NB4 (cell line): ENCODE measurements at regions not wholly inside any gene's neighbourhood (a gene's known extent, or its start where the extent isn't known, plus 50 kb on each side); places are given as distances from the start of the nearest gene placed in this dataset.

Source experiments
- DNase-seq: peaks from one replicate; pipeline ENCODE4 v3.0.0; 2010; ENCODE audit warnings: low read depth
- H3K4me3 ChIP-seq: one replicate; pipeline ENCODE4 v1.5.1; 2011; ENCODE audit warnings: mild to moderate bottlenecking, low read depth, low read length, moderate library complexity
- MYC ChIP-seq: IDR thresholded peaks from 2 replicates; pipeline ENCODE4 v1.6.1; 2011; ENCODE audit warnings: low read depth, low read length
- POLR2A ChIP-seq: IDR thresholded peaks from 2 replicates; pipeline ENCODE4 v1.6.1; 2011; ENCODE audit warnings: mild to moderate bottlenecking; ENCODE audit not compliant: insufficient read length; ENCODE audit errors: extremely low read depth
- TF ChIP-seq, protein P1 (sequence below): IDR thresholded peaks from 2 replicates; pipeline ENCODE4 v1.6.1; 2011; ENCODE audit warnings: low read depth, low read length
- TF ChIP-seq, protein P2 (sequence below): IDR thresholded peaks from one replicate; pipeline ENCODE4 v1.5.1; 2012; ENCODE audit warnings: low read depth, low read length

DNA sequence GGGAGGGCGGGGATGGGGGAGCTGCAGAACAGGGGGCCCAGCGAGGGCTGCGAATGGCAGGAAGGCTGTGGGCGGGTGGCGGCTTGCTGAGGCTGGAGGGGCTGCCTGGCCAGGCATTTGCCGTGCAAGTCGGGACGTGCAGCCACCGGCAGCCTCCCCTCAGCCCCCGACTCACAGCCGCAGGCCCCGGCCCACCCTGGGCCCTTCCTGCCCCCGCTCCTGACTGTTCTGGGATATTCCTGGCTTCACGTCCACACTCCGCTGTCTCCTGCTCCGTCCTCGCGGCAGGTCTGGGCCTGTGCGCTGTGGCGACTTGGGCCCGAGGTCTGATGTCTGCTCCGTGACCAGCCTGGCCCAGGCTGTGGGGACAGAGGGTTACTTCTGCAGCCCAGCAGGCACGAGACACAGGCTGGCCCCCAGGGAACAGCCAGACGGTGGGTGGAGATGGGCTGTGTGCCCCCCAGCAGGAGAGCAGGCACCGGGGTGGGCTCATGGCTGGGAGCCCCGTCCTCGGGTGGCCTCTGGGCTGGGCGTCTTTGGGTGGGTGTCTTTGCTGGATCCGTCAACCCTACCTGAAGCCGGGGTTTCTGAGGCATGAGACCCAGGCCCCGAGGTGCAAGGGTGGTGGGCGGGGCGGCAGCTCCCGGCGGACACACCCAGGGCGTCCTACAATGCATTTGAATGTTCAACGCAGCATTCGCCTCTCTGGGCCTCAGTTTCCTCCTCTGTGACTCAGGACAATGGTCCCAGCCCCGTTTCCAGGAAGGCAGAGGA lies 86.5 kb downstream of the FOXL3 start:
- no peak for DNase-seq
- H3K4me3 ChIP-seq: no peak overlapping the region
- TF ChIP-seq, protein P1, sequence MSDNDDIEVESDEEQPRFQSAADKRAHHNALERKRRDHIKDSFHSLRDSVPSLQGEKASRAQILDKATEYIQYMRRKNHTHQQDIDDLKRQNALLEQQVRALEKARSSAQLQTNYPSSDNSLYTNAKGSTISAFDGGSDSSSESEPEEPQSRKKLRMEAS: no peak
- TF ChIP-seq, protein P2, sequence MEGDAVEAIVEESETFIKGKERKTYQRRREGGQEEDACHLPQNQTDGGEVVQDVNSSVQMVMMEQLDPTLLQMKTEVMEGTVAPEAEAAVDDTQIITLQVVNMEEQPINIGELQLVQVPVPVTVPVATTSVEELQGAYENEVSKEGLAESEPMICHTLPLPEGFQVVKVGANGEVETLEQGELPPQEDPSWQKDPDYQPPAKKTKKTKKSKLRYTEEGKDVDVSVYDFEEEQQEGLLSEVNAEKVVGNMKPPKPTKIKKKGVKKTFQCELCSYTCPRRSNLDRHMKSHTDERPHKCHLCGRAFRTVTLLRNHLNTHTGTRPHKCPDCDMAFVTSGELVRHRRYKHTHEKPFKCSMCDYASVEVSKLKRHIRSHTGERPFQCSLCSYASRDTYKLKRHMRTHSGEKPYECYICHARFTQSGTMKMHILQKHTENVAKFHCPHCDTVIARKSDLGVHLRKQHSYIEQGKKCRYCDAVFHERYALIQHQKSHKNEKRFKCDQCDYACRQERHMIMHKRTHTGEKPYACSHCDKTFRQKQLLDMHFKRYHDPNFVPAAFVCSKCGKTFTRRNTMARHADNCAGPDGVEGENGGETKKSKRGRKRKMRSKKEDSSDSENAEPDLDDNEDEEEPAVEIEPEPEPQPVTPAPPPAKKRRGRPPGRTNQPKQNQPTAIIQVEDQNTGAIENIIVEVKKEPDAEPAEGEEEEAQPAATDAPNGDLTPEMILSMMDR: no peak
- TF ChIP-seq POLR2A: no peak
- TF ChIP-seq MYC: no peak

DNA sequence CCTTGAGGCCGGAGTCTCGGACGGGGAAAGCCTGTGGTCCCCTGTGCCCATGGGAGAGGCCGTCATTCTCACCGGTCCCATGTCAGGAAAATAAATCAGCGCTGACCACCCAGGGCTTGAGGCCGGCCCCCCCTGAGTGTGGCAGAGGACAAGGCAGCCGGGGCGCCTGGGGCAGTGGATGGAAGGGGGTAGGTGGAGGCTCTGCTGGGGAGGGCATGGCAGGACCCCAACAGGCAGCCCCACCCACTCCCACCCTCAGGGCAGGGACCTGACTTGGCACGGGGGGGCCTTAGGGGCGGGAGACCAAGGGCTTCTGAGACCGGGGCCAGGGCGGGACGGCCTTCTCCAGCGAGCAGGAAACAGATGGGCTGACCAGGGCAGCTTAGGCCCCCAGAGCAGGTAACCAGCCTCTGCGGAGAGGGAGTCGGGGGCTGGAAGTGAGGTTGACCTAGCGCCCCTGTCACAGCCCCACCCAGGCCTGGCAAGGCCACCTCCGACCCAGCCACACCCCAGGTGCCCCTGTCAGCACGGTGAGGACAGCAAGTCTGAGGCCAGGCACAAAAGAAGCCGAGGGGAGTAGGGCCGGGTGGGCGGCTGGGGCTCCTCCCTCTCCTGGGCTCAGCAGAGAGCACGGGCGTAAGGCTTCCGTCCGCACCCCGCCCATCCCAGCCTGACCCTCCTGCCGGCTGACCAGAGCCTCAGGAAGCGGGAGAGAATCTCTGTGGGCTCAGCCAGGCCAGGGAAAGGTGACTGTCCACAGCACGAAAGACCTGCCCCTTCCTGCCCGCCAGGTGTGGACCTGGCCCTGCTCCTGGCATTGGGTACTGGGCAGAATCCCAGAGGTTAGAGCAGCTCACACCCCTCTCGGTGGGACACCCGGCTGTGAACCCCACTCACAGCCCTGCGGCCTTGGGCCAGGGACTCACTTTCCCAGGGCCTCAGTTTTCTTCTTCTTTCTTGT lies 87.4 kb downstream of the FOXL3 start:
- no peak for DNase-seq
- TF ChIP-seq POLR2A (no peak), MYC (no peak)
- TF ChIP-seq, protein P1: no peak
- TF ChIP-seq, protein P2: no peak
- no peak overlapping the region for H3K4me3 ChIP-seq

DNA sequence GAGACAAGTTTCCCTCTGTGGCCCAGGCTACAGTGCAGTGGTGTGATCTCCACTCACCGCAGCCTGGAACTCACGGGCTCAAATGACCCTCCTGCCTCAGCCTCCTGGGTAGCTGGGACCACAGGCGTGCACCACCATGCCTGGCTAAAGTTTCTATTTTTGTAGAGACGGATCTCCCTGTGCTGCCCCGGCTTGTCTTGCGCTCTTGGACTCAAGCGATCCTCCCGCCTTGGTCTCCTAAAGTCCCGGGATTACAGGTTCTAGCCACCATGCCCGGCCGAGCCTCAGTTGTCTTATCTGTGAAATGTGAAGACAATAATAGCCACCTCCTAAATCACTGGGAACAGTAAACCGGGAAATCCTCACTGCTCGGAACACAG lies 88.1 kb downstream of the FOXL3 start:
- no peak overlapping the region for H3K4me3 ChIP-seq
- TF ChIP-seq MYC: no peak
- no peak for TF ChIP-seq POLR2A
- TF ChIP-seq, protein P1: no peak
- TF ChIP-seq, protein P2: no peak

DNA sequence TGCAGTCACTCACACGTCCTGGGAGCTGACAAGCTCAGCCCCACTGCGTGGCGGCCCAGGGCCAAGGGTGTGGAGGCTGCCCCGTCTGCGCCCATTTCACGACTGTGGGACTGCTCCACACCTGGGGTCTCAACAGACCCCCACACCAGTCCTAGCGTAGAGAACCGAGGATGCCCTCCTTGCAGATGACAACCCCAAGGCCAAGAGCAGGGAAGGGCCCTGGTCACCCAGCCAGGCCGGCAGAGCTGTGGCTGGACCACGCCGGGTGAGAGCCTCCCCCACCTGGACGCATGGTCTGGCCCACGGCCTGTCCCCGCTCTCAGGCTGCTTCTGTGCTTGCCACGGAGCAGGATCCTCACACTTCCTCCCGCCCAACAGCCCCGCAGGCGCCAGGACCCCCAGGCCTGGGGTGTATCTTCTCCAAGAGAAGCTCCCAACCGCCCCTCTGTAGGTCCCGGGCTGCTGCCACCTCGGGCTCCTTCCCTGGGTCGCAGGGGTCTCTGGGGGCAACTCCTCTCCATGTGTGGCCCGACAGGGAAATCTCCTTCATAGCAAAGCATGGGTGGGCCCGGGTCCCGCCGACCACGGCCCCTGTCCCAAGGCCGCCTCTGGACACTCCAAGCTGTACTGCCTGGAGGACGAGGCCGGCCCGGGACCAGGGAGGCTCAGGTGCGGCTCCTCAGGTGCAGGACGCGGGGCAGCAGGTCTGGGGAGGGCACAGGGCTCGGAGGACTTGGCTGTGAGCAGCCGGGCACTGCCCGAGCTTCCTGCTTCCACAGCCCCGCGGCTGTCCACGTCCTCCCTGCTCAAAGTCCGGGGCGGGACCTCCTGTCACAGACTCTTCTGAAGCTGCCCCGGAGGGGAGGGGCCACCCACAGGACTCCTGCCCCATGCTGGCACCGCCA lies 88.8 kb downstream of the FOXL3 start:
- no peak for DNase-seq
- TF ChIP-seq, protein P1: no peak
- TF ChIP-seq MYC (no peak), POLR2A (no peak)
- TF ChIP-seq, protein P2: no peak
- no peak overlapping the region for H3K4me3 ChIP-seq

More for the DNA sequence above, 88.1 kb downstream of the FOXL3 start:
- no peak for DNase-seq

DNA sequence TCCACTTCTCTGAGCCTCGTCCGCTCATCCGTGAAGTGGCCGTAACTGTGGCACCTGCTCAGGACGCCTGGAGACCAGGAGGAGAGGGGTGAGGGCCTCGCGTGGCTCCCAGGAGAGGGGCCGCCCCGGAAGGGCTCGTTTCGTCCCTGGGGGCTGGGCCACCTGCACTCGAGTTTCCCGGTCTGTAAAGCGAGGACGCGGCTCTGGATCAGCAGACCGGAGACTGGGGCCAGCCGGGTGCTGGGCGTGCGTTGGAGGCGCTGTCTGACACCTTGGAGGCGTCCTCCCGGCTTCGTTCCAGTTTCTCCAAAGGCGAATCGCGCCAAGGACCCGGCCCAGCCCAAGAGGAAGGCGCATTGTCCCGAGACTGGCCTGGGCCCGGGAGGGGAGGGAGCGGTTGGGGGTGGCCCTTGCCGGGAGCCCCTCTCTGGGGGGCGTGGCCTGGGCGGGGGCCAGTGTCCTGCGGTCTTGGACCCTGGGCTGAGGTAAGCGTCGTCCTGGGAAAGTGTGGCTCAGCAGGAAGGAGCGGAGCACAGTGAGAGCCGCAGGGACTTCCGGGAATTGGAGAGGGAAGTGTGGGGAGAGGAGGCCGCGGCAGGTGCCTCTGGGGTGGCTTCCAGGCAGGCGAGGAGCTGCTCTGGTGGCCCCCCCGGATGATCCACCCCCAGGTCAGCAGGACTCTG lies 89.6 kb downstream of the FOXL3 start:
- no peak overlapping the region for H3K4me3 ChIP-seq
- no peak for DNase-seq

More for the DNA sequence above, 89.6 kb downstream of the FOXL3 start:
- TF ChIP-seq, protein P2: no peak
- TF ChIP-seq, protein P1: no peak
- TF ChIP-seq MYC: no peak
- TF ChIP-seq POLR2A: no peak
